Amygdala (tissue), 56 donors: ENCODE measurements at regions not wholly inside any gene's neighbourhood (a gene's known extent, or its start where the extent isn't known, plus 50 kb on each side); places are given as distances from the start of the nearest gene placed in this dataset.

ENCODE experiments used
- DNase-seq, 56 donors: peaks; one replicate each; lab custom pipeline; 2025; lab: John Stamatoyannopoulos, UW

GRCh38 chr2:239669181-239669898 is 268.5 kb upstream of the HDAC4 start:
- DNase-seq, result no peak

GRCh38 chr2:239668651-239669050 is 267.8 kb upstream of the HDAC4 start:
- no peak for DNase-seq

- no peak for DNase-seq
These were observed 267.2 kb upstream of the HDAC4 start for GRCh38 chr2:239668042-239668441.

GRCh38 chr2:239667431-239667985 is 266.7 kb upstream of the HDAC4 start:
- no peak for DNase-seq

- DNase-seq, result no peak
These were observed 266.1 kb upstream of the HDAC4 start for GRCh38 chr2:239666855-239667376.

GRCh38 chr2:239666053-239666854 is 265.4 kb upstream of the HDAC4 start:
- DNase-seq, result no peak

- DNase-seq, result no peak
These were observed 263.5 kb upstream of the HDAC4 start for GRCh38 chr2:239664216-239664810.

- DNase-seq, result no peak
These were observed 262.6 kb upstream of the HDAC4 start for GRCh38 chr2:239663364-239663924.

- DNase-seq, result no peak
These were observed 261.7 kb upstream of the HDAC4 start for GRCh38 chr2:239662413-239663120.

GRCh38 chr2:239661334-239662312 is 260.8 kb upstream of the HDAC4 start:
- no peak for DNase-seq

- DNase-seq, result peak in 3 of 56 donors; percentile 6 to 21 (median 9)
These were observed 259.8 kb upstream of the HDAC4 start for GRCh38 chr2:239660390-239661230.

- no peak for DNase-seq
These were observed 257.2 kb upstream of the HDAC4 start for GRCh38 chr2:239657992-239658391.

- no peak for DNase-seq
These were observed 256.4 kb upstream of the HDAC4 start for GRCh38 chr2:239657236-239657635.

GRCh38 chr2:239654266-239654665 is 253.4 kb upstream of the HDAC4 start:
- no peak for DNase-seq

GRCh38 chr2:239651859-239652258 is 251.0 kb upstream of the HDAC4 start:
- no peak for DNase-seq

GRCh38 chr2:239650674-239651073 is 249.9 kb upstream of the HDAC4 start:
- DNase-seq, result no peak

- DNase-seq, result no peak
These were observed 248.5 kb upstream of the HDAC4 start for GRCh38 chr2:239649309-239649708.

- DNase-seq, result no peak
These were observed 247.8 kb upstream of the HDAC4 start for GRCh38 chr2:239648607-239649006.
